Endothelial cell of umbilical vein (primary cell): ENCODE measurements at regions not wholly inside any gene's neighbourhood (a gene's known extent, or its start where the extent isn't known, plus 50 kb on each side); places are given as distances from the start of the nearest gene placed in this dataset.

Experiments
- CTCF ChIP-seq, 2 donors: IDR thresholded peaks; 1 replicate in 1 of 2; 2 replicates in 1 of 2; pipeline ENCODE4 v1.5.1; 2011; ENCODE audit warnings: low read length in 2 of 2, mild to moderate bottlenecking in 2 of 2, moderate library complexity in 2 of 2, control low read depth in 1 of 2, inconsistent platforms in 1 of 2, low read depth in 1 of 2; ENCODE audit not compliant: insufficient read depth in 1 of 2; ENCODE audit errors: extremely low read depth in 1 of 2
- POLR2A ChIP-seq: IDR thresholded peaks from 2 replicates; pipeline ENCODE4 v1.6.1; 2012; ENCODE audit warnings: low read depth, mild to moderate bottlenecking, control low read depth, low read length

GRCh38 chr21:41600556-41600955 lies 92.6 kb upstream of the TMPRSS2 start:
- TF ChIP-seq CTCF (IDR thresholded peaks at IDR 0.05; ENCODE audit: extremely low read depth in 1 of 2, insufficient read depth in 1 of 2, low read depth in 1 of 2, low read length in 2 of 2) (no peak), POLR2A (no peak)
